HG02798 (cell line): ENCODE measurements at regions not wholly inside any gene's neighbourhood (a gene's known extent, or its start where the extent isn't known, plus 50 kb on each side); places are given as distances from the start of the nearest gene placed in this dataset.

Source experiments
- ATAC-seq: cut with Tn5 transposase; IDR thresholded peaks from one replicate; pipeline ENCODE4 v1.9.1; 2021; ENCODE audit warnings: mild to moderate bottlenecking; ENCODE audit not compliant: unreplicated experiment, poor library complexity

DNA sequence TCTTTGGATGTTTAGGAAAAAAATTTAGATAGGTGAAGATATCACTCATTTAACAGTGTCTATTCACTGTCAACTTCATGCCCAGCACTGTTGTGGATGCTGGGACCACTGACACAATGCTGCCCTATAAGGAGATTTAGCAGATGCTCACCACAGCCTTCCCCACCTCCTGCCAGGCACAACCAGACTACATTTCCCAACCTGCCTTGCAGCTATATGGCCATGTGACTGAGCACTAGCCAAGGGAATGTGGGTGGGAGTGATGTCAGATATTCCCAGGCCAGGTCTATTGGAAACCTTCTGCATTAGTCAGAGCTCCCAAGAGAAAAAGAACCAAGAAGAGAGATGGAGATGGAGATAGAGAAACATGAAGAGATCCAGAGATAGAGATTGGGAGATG is 302.6 kb upstream of the TAS2R1 start:
- no peak for ATAC-seq

DNA sequence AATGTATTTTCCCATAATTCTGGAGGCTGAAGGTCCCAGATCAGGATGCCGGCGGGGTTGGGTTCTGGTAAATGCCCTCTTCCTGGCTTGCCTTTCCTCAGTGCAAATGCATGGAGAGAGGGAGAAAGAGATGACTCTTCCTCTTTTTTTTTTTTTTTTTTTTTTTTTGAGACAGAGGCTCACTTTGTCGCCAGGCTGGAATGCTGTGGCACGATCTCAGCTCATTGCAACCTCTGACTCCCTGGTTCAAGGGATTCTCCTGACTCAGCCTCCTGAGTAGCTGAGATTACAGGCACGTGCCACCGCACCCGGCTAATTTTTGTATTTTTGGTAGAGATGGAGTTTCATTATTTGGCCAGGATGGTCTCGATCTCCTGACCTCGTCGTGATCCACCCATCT is 300.0 kb upstream of the TAS2R1 start:
- no peak for ATAC-seq

DNA sequence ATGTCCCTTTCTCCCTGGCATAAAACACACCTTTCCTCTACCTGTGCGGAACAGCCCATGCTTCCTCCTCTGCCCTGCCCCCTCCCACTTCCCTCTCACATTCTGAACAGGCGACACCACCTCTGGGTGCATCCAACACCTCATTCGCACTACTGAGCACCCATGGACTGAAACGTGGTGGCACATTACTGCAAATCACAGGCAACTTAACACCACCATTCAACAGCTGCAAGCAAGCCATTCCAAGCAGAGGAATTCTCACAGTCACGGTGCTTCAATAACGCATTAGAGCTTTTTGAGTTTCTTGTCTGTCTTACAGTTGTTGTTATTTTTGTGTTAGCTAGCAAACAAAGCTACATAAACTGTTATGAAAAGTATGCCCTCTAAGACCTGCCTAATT is 298.2 kb upstream of the TAS2R1 start:
- no peak for ATAC-seq

DNA sequence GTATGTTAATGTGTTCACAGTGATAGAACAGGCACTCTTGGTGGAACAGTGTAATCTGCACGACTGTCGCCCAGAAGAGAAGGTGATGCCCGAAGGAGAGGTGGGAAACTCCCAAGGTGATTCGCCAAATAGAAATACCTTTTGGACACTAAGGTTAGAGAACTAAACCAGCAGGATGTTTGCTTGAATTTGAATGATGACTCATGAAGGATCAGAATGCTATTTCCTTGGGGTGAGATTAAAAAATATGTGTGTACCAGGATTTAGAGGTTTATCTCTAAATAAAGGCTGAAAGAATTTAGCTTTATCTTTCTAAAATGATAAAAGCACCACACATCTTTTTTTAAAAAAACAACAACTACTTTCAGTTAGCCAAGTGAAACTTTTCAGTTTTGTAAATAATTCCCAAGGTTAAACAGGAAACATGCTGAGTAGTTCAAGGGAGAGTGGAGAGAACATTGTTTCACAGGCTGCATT is 297.4 kb upstream of the TAS2R1 start:
- ATAC-seq: no peak

DNA sequence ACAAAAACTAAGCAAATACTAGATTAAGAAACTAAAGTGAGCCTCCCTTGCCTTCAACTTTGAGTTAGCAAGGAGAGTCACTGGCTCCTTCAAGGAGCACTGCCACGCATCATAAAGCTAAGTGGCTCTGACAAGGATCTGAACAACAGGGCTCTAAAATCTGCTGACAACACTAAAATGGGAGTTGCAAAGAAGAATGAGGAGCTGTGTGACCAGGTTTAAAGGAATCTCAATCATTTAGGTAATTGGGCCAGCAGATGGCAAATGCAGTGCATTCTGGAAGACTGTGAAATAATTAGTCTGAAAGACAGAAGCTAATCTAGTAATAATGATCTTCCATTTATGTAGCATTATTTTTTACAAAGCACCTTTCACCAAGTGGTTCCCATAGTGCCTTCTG is 297.0 kb upstream of the TAS2R1 start:
- ATAC-seq: no peak

DNA sequence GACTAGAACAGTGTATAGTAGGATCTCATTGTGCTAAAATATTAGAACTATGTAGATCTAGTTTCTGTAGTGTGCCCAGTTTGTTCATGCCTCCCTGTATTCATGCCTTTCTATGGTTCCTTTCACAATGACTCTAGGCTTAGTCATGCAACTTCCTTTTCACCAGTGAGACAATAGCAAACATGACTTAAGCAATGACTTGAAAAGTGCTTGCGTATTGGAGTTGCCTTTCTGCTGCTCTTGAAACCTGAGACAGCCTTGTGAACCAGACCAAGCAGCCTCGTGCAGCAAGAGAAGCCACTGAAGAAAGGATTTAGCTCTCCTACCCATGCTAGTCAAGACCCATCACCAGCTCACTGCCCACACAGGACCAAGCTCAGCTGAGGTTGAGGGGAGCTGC is 294.5 kb upstream of the TAS2R1 start:
- peak; percentile 84 for ATAC-seq

DNA sequence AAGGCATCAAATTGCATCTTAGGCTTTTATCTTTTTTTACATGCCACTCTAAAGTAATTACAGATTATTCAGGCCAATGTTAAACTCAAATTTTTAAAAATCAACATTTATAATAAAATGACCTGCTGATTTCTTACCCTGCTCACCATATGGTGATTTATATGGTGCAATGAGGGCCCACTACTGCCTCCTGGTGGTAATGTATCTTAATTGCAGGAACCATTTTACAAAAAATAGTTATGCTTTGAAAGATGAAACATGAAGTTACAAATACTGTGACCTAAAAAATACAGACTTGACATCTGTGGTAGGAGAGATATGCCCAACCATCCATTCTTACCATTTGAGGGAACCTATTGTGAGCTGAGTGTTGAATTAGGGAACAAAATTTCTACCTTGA is 292.6 kb upstream of the TAS2R1 start:
- ATAC-seq: no peak

DNA sequence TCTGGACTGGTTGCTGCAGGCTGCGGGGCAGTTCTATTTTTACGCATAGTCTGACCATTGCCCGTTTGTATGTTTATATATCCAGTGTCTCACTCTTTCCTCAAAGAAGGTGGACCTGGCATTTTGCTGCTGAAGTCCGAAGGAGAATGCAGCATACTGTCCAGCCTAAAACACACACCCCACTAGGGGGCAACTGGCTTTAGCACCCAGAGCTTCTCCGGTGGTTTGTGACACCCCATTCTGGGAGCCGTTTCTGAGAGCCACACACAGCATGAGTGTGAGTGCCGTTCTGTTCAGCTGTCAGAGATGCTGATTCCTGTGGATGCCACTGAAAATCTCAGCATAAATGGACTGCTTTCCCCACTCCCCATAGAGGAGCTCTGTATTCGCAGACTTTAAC is 290.5 kb upstream of the TAS2R1 start:
- no peak for ATAC-seq

DNA sequence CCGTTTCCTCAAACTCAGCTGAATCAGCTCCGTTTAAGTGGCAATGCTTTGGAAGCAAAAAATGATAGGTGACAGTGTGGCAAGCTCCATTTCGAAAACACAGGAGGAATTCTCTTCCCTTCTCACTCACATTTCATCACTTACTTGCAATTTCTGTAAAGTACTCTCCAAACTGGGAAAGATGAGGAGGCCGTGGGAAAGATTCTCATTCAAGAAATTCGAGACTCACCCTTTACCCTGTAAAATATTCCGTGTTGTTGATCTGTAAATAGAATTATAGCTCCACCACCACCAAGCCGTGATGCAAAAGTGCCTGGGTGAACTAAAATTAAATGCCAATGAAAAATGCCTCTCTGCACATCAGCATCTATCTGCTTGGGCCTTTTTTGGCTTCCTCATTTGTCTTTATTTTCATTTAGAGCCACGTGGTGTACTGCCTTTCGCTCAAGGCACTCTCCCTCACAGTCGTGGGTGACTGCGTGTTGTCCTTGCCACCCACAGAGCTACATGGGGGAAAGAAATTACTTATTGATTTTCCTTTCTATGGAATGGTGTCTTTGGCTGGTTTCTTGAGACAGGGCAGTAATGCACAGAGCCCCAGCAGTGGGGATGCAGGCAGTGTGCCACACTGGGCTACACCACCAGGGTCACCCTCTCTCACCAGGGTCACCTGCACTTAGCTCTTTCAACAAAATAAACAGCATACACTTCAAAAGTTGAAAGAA is 289.3 kb upstream of the TAS2R1 start:
- ATAC-seq: no peak

DNA sequence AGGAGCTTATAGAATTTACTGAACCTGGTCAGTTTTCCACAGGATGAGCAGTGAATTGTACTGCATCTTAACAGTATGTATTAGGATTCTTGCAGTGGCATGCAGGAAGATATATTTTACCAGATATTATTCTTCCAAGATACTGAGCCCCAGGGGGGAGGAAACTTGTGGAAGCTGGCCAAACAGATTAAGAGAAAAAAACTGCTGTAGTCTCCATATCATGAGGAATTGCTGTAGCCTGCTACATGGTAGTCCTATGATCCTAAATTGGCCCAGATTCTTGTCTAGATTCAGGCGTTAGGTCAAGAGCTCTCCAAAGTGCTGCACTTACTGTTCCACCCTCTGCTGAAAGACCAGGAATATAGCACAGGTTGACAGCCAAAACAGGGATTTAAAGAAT is 275.5 kb upstream of the TAS2R1 start:
- no peak for ATAC-seq

DNA sequence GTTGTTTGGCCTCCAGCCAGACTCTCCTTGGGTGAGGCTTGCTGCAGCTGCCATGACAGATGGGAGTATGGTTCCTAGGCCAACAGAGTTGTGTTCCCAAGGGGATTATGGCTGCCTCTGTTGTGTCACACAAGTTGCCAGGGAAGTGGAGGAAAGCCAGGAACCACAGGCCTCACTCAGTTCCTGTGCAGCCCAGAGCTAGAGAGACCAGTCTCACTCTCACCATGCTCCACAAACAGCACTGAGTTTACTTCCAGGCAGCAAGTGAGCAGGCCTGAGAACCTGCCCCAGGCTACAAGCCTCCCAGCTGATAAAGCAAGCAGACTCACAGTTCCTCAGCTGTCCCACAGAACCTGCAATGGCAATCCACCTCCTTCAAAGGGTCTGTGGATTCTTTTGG is 273.6 kb upstream of the TAS2R1 start:
- no peak for ATAC-seq

DNA sequence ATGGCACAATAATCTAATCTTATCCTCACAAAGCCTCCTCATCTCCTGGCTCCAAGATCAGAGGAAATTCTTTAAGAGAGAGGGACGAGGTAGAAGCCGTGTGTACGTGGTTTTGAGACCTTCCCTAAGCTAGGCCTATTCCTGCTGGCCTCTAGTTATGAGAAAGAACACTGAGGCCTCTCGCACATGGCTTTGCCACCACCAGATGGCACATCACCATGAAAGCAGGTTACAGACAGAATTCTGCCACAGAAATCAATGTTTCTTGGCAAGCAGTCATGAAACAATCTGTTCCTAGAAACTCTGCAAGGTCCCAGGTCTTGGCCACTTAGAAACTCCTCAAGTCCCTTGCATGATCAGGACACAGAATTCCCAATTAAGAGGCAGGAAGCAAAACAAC is 268.2 kb upstream of the TAS2R1 start:
- peak; percentile 49 for ATAC-seq

DNA sequence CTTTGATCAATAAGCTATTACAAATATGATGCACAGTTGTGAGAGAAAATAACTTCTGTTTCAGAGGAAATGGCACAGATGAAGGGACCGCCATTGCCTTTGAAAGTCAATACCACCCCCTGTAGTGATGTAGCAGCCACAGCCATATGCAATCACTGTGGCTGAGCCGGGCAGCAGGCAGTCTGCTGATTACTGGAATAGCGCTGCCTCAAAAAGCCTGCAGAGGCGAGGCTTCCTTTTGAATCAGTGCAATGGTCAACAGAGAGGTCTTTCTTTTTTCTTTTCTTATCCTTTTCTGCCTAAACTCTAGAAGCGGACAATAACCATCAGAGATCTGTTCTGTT is 265.1 kb upstream of the TAS2R1 start:
- ATAC-seq: no peak

DNA sequence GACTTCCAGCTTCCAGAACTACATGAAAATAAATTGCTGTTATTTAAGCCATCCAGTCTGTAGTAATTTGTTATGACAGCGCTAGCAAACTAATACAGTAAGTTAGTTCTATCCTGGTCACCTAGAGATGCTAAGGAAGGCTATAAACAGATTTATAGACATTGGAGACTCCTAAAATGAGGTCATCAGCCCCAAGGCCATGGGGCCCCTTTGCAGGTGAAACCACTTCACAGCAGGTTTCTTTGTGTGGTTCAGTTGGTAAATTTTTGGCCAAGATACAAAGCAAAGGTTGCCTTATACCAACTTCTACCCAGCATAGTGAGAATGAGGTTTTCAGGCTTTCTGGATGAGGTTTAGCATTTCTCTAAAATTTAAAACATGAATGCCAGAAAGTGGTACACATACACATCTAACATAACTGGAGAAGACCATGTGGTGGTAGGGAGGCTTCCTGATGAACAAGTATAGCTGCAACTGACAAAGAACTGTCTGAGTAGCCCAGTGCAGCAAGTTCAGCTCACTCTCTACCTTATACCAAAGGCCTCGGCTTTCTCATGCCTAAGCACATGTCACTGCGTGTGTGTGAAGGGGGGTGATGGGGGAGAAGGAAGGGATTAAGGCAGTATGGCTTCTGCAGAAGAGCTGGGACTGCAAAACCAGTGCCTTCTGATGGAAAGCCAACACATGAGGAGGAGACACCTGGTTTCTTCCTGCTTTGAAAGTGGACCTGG is 264.6 kb upstream of the TAS2R1 start:
- no peak for ATAC-seq

DNA sequence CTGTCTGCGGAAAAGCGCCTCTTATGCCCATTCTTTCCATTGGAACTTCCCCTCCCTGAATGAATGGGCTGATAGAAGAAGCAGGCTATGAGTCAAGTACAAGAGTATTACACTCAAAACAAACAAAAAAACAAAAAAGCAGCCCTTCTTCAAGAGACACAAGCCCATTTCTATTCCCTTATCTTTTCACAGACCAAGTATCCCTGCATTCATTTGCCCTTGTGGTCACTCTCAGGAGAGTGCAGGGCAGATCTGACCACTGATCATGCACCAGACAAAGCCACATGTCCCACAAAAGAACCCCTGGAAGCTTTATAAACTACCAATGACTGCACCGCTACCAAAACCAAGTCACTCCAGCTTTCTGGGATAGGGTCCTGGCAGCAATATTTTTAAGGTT is 262.5 kb upstream of the TAS2R1 start:
- no peak for ATAC-seq

DNA sequence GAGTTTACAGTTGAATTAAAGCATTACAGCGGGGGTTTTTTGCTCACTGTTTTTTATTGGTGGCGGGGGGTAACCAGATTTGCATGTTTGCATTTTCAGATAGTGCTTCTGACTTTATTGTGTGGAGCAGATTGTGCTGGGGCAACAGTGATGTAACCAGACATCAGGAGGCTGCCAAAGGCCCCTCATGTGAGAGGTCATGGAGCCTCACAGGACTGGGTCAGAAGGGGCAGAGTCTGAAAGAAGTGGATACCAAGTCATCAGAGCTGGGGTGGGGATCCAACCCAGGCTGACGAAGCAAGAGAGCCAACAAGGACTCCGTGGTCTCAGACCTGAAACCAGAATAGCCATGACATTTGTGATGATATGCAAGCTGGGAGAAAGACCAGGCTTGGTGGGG is 259.4 kb upstream of the TAS2R1 start:
- no peak for ATAC-seq

DNA sequence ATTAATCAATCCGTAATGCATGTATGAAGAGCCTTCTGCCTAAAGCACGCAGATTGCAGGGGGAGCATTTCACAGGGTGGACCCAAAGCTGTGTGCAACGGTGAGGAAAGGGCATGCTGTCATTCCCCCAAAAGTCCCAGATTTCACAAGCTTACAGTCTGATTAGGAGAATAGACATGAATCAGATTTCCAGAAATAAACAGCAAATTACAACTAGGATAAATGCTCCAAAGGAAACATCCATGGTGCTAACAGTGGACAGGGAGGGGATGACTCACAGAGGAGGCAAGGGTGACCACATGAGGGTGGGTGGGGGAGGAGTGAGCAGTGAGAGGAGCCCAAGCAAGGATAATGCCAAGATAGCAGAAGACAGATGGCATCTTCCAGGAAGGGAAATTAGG is 258.4 kb upstream of the TAS2R1 start:
- ATAC-seq: no peak

DNA sequence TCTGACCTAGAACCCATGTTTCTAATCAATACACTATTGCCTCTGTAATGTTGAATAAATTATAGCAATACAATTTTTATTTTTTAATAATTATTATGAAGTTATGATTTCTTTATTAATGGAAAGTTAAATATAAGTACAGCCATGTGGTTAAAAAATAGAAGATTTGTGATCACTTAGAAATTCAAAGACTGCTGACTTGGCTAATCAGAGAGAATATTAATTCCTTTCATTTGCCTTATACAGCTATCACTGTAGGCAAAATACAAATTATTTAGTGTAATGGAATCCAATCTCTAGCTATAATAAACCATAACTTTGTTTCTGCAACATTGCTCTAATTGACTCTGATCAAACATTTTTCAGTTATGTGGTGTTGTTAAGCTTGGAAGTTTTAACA is 255.0 kb upstream of the TAS2R1 start:
- no peak for ATAC-seq

DNA sequence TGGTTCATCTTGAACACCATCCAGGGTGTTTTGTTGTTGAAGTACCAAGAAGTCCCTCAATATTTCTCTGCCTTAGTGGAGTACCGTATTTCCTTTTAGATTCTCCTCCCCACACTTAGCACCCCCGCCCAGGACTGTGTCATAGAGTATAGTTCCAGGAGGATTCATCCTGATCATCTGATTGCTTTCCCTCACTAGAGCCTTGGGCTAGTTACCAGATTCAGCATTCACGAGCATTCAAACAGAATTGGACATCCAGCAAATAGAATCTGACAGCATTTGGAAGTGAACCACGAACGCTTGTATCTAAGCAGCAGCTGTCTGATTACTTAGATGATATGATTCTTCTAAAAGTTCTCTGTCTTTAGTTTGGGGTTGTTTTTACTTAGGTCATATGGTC is 248.1 kb upstream of the TAS2R1 start:
- no peak for ATAC-seq

DNA sequence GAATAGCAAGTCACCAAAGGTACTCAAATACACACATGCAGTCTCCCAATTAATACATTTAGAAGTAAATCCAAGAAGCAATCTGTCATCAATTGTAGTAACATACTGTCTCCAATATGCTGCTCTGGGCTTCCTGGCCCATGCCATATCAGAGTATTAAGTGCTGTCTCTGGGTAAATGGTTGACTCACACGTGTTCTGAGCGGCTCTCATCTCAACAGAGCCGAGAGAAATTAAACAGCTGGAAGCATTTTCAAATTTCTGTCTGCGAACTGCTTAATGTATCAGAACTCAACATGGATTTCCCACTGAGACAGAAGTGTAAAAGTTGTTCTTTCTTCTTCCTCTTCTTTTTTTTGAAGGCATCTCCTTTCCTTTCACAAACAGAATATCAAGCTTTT is 247.3 kb upstream of the TAS2R1 start:
- ATAC-seq: no peak

DNA sequence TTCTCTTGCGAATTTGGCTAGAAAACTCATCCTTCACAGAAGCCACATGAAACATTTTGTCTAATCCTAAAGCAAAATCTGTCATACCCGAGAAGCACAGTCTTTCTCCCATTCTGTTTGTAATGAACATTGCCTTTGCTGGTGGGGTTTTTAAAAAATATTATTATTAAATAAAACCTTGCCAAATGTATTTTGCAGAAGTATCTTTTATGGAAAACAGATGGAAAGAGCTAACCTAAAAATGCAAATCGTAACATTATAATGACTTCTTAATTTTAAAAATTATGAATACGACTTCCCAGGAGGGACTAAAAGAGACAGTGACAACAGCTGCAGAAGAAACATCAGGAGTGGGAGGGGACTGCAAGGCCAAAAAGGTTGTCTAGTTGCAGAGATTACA is 246.3 kb upstream of the TAS2R1 start:
- ATAC-seq: no peak

DNA sequence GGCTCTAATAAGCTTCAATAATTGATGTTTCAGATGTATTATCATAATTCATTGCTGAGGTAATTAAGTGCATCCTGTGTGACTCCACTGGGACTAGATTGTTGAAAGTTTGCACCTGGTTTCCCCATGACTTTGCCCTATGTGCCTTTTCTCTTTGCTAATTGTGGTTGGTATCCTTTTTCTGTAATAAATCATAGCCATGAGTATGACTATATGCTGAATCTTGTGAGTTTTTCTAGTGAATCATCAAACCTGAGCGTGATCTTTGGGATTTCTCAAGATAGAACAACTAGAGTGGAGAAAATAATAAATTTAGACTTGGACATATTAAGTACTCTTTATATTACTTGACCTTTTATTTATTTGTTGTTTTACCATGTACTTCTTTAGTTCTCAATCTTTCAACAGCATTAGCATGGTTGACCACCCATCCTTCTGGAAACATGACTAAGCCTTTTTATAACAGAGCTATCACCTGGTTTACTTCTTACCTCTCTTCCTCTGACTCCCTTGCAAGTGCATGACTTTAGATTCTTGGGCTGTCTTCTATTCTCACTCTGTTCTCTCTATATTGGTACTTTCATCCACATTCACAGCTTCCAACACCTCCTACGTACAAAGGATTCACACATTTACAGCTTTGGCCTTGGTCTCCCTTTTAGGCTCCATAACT is 239.6 kb upstream of the TAS2R1 start:
- ATAC-seq: no peak
